ENCODE measurements at regions not wholly inside any gene's neighbourhood (a gene's known extent, or its start where the extent isn't known, plus 50 kb on each side); places are given as distances from the start of the nearest gene placed in this dataset.
"Not testable (repeated sequence)": the region's sequence is repeated elsewhere in the genome, so short reads cannot be mapped to it uniquely, and the experiment has no call there.

- FAIRE-seq: not testable (repeated sequence)
These were observed 145.1 kb downstream of the AKR1D1 start for GRCh38 chr7:138221388-138221787.

- no peak for FAIRE-seq
These were observed 147.2 kb downstream of the AKR1D1 start for GRCh38 chr7:138223402-138223879.

GRCh38 chr7:138226001-138226476, 149.8 kb downstream of the AKR1D1 start:
- no peak for FAIRE-seq

- no peak for FAIRE-seq
These were observed 150.6 kb downstream of the AKR1D1 start for GRCh38 chr7:138226745-138227279.

- FAIRE-seq: no peak
These were observed 151.9 kb downstream of the AKR1D1 start for GRCh38 chr7:138228119-138228518.

GRCh38 chr7:138228769-138229168, 152.5 kb downstream of the AKR1D1 start:
- no peak for FAIRE-seq

- no peak for FAIRE-seq
These were observed 156.9 kb downstream of the AKR1D1 start for GRCh38 chr7:138233189-138233588.

- no peak for FAIRE-seq
These were observed 158.9 kb downstream of the AKR1D1 start for GRCh38 chr7:138235207-138235606.

- no peak for FAIRE-seq
These were observed 161.7 kb downstream of the AKR1D1 start for GRCh38 chr7:138237995-138238394.

- FAIRE-seq: no peak
These were observed 162.7 kb downstream of the AKR1D1 start for GRCh38 chr7:138238734-138239659.

GRCh38 chr7:138243430-138243829, 167.2 kb downstream of the AKR1D1 start:
- no peak for FAIRE-seq

- FAIRE-seq: peak; percentile 14
These were observed 167.6 kb downstream of the AKR1D1 start for GRCh38 chr7:138243836-138244235.

- FAIRE-seq: no peak
These were observed 168.3 kb downstream of the AKR1D1 start for GRCh38 chr7:138244606-138245005.

- no peak for FAIRE-seq
These were observed 169.0 kb downstream of the AKR1D1 start for GRCh38 chr7:138245216-138245615.

GRCh38 chr7:138245682-138246081, 169.4 kb downstream of the AKR1D1 start:
- no peak for FAIRE-seq

GRCh38 chr7:138246428-138246827, 170.2 kb downstream of the AKR1D1 start:
- no peak for FAIRE-seq

- FAIRE-seq: no peak
These were observed 170.8 kb downstream of the AKR1D1 start for GRCh38 chr7:138247081-138247480.

- no peak for FAIRE-seq
These were observed 171.5 kb downstream of the AKR1D1 start for GRCh38 chr7:138247568-138248333.

- no peak for FAIRE-seq
These were observed 172.3 kb downstream of the AKR1D1 start for GRCh38 chr7:138248609-138249008.

- no peak for FAIRE-seq
These were observed 173.7 kb downstream of the AKR1D1 start for GRCh38 chr7:138249975-138250374.

- FAIRE-seq: not testable (repeated sequence)
These were observed 176.4 kb downstream of the AKR1D1 start for GRCh38 chr7:138252666-138253065.

- FAIRE-seq: no peak
These were observed 178.2 kb downstream of the AKR1D1 start for GRCh38 chr7:138254444-138254843.

- no peak for FAIRE-seq
These were observed 181.4 kb downstream of the AKR1D1 start for GRCh38 chr7:138257459-138258196.

Data from A204.1 (cell line).